Fibroblast of villous mesenchyme (primary cell): ENCODE measurements at regions not wholly inside any gene's neighbourhood (a gene's known extent, or its start where the extent isn't known, plus 50 kb on each side); places are given as distances from the start of the nearest gene placed in this dataset.

Experiments used
- DNase-seq: peaks from one replicate; pipeline ENCODE4 v3.0.0-alpha.2; 2010; ENCODE audit warnings: low read depth
- H3K4me3 ChIP-seq: 2 replicates; pipeline ENCODE4 v1.5.1; 2011; ENCODE audit warnings: low read depth, mild to moderate bottlenecking, low read length
- TF ChIP-seq, protein P1 (sequence below): IDR thresholded peaks from 2 replicates; pipeline ENCODE4 v1.5.1; 2012; ENCODE audit warnings: low read depth, mild to moderate bottlenecking, low read length; ENCODE audit not compliant: insufficient read depth

DNA sequence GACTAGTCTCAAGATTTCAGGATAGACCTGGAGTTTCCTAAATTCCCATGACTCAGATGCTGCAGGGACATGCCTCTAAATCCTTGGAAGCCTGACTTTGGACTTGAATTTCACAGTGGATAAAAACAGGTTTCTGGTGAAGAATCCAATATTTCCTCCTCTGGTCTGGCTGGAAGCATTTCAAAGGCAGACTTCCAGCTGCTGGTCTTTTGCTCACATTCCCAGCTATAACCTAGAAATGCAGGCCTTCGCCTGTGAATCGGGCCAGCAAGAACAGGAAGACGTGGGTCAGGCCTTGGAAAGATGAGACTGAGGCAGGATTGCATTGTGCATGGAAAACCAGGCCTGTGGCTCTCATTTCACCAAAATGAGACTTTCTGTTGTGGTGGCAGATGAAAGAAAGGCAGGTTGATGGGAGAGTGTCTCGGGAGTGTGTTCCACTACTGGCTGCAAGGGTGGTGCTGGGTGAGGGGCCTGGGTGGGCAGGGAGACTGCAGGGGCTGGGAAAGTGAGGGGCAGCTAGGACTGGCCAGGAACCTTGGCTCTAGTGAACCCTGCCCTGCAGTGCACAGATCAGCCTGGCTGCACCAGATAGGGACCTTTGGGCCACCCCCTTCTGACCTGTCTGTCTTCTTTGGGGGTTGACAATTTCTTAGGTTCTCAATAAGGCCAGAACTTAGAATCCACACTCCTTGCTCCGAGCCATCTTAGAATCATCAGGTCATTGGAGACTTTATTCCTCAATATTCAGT, 488.8 kb upstream of the MKI67 start:
- no peak for DNase-seq
- TF ChIP-seq, protein P1, sequence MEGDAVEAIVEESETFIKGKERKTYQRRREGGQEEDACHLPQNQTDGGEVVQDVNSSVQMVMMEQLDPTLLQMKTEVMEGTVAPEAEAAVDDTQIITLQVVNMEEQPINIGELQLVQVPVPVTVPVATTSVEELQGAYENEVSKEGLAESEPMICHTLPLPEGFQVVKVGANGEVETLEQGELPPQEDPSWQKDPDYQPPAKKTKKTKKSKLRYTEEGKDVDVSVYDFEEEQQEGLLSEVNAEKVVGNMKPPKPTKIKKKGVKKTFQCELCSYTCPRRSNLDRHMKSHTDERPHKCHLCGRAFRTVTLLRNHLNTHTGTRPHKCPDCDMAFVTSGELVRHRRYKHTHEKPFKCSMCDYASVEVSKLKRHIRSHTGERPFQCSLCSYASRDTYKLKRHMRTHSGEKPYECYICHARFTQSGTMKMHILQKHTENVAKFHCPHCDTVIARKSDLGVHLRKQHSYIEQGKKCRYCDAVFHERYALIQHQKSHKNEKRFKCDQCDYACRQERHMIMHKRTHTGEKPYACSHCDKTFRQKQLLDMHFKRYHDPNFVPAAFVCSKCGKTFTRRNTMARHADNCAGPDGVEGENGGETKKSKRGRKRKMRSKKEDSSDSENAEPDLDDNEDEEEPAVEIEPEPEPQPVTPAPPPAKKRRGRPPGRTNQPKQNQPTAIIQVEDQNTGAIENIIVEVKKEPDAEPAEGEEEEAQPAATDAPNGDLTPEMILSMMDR = no peak
- no peak overlapping the region for H3K4me3 ChIP-seq

DNA sequence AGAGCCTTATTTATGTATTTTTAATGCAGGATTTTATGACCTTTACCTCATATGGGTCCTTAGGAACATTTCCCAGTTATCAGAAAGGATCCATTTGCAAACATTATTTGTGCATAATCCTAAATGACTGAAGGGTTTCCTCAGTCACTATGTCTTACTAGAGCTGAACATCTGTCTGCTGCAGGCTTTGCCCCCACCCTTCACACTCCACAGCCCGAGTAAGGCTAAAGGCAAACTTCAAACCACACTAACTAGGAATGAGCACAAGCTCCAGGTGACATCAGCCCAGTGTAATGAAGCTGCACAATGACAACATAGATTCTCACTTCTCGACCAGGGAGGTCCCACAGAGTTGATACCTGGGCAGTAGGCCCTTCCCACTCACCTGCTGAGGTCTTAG, 491.3 kb upstream of the MKI67 start:
- TF ChIP-seq, protein P1 = no peak
- H3K4me3 ChIP-seq = no peak overlapping the region
- DNase-seq = no peak

DNA sequence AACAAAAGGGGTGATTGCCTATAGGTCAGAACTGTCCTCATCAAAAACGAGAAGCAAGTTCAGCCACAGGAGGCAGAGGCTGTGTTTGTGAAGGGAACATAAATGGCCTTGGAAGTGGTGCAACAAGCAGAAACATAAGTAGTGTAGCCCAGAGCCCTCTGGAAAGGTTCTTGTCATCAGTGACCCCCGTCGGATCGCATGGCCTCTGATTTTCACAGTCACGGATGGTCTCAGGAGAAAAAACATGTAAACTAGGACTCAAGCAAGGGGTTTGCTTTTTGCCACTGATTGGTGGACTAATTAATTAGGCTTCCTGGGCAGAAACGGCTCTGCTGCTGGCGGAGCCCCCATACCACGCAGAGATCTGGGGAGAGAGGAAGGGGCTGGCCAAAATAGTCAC, 496.5 kb upstream of the MKI67 start:
- TF ChIP-seq, protein P1 = no peak
- no peak for DNase-seq
- H3K4me3 ChIP-seq = no peak overlapping the region

DNA sequence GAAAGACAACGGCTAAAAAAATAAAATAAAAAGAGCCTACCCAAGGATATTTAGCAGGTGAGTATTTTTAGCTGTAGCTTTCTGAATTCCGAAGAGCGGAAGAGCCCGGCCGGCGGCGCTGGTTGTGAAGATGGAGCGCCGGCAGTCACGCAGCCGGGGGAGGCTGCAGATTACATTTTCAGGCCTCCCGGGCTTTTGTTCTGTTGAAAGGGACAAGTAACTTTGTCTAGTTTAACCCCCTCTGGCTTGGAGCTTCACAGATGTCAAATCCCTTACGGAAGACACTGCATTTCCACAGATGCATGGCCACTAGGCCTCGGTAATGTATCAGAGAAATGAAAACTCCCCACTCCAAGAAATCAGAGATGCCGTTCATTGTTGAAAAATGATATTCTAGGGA, 497.6 kb upstream of the MKI67 start:
- TF ChIP-seq, protein P1 = no peak
- no peak for DNase-seq
- H3K4me3 ChIP-seq = no peak overlapping the region

DNA sequence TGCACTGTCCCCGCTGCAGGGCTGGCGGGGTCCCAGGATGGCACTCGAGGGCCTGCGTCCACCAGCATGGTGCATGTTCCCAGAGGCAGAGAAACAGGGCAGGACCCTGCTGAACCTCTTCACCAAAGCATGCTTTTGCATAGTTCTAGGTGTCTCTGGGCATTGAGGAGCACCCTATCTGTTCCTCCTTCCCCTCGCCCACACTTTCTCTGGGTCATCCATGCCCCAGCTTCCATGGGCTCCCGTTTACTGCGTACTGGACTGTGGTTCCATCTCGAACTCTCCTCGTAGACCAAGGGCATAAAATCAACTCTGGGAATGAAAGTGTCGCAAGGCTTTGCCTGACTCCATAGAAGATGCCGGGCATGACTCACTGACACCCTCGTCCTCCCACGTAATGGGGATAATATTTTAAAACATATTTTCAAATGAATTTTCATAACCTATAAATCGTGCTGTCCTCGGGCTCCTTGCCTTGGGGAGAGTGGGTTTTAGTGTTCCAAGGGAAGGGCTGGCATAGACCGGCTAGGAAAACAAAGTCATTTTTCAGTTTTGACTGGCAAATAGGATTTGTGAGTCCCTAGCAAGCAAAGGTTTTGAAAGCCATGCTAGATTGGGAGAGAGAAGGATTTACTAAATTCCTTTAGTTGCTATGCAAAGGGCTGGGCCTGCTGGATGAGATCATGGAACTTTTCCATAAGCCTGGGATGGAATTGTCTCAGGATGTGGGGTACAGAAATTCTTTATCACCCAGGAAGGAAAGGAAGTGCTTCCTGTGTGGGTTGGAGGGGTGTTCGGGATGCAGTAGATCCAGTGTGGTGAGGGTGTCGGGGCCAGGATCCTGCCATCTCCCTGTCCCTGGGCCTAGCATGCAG, 498.7 kb upstream of the MKI67 start:
- TF ChIP-seq, protein P1 = no peak
- DNase-seq = no peak
- H3K4me3 ChIP-seq = no peak overlapping the region

DNA sequence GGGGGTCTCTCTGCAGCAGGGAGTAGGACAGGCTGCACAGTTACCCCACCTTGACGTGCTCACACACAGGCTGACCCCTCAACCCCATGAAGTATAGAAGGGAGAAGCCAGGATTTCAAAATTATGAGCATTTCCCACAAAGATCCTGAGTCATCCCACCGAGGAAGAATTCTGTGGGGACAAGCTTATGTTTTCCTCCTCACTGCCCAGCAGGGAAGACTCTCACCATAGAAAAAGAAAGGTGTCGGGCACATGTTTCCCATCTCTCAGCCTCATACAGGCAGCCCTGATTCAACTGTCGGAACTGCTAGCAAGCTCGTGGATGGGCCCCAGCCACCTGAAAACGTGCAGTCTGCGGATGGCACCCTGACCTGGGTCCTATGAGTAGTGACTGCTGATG, 499.7 kb upstream of the MKI67 start:
- no peak overlapping the region for H3K4me3 ChIP-seq
- TF ChIP-seq, protein P1 = no peak
- no peak for DNase-seq
